ENCODE measurements at regions not wholly inside any gene's neighbourhood (a gene's known extent, or its start where the extent isn't known, plus 50 kb on each side); places are given as distances from the start of the nearest gene placed in this dataset.

DNA sequence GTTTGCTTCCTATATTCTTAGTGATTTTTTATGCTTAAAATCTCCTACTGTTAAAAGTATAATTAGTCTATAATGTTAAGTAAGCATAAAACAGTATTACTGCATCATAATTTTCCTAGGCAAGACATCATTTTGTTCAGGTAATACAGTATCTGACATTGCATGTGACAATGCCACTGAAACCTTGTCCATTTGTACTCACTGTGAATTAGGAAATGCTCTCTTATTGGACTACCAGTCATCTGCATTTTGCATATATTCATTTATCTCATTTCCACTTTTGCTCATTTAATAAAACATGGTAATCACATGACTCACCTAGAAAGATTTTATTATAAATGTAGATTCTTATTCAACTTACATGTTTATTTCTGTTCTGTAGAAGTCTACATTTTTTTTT is 379.1 kb downstream of the ETV1 start:
- no peak overlapping the region for H3K27ac ChIP-seq (ENCODE audit: low read depth in 1 of 2, low read length in 2 of 2)
- no peaks in the 10 kb centered on the region for H3K27me3 ChIP-seq (ENCODE audit: control insufficient read depth in 4 of 4, insufficient read depth in 4 of 4, low read length in 3 of 4)
- no peak for DNase-seq (ENCODE audit: low spot score)
- no peak overlapping the region for H3K9ac ChIP-seq (ENCODE audit: low read depth in 1 of 2, low read length in 2 of 2)
- no peaks in the 10 kb centered on the region for H3K4me1 ChIP-seq (ENCODE audit: control insufficient read depth in 4 of 4, insufficient read depth in 4 of 4, low read length in 3 of 4)
- peaks cover 0 to 5% (median 0%) of the 10 kb centered on the region in 4 donors for H3K9me3 ChIP-seq (ENCODE audit: control insufficient read depth in 4 of 4, low read length in 3 of 4)
- no peaks in the 10 kb centered on the region for H3K36me3 ChIP-seq (ENCODE audit: control insufficient read depth in 4 of 4, insufficient read depth in 3 of 4, low read depth in 1 of 4, low read length in 3 of 4)
- H3K4me3 ChIP-seq (ENCODE audit: low read depth in 1 of 3, low read length in 3 of 3) = no peak overlapping the region
- TF ChIP-seq GABPA (IDR thresholded peaks at IDR 0.05 in 1 of 2, conservative IDR thresholded peaks at IDR 0.05 in 1 of 2) = no peak
- no peak for TF ChIP-seq FOXA2 (IDR thresholded peaks at IDR 0.05)
- TF ChIP-seq SP1 (IDR thresholded peaks at IDR 0.05) = no peak
- no peak for TF ChIP-seq HNF4G (IDR thresholded peaks at IDR 0.05)
- TF ChIP-seq, protein P1, sequence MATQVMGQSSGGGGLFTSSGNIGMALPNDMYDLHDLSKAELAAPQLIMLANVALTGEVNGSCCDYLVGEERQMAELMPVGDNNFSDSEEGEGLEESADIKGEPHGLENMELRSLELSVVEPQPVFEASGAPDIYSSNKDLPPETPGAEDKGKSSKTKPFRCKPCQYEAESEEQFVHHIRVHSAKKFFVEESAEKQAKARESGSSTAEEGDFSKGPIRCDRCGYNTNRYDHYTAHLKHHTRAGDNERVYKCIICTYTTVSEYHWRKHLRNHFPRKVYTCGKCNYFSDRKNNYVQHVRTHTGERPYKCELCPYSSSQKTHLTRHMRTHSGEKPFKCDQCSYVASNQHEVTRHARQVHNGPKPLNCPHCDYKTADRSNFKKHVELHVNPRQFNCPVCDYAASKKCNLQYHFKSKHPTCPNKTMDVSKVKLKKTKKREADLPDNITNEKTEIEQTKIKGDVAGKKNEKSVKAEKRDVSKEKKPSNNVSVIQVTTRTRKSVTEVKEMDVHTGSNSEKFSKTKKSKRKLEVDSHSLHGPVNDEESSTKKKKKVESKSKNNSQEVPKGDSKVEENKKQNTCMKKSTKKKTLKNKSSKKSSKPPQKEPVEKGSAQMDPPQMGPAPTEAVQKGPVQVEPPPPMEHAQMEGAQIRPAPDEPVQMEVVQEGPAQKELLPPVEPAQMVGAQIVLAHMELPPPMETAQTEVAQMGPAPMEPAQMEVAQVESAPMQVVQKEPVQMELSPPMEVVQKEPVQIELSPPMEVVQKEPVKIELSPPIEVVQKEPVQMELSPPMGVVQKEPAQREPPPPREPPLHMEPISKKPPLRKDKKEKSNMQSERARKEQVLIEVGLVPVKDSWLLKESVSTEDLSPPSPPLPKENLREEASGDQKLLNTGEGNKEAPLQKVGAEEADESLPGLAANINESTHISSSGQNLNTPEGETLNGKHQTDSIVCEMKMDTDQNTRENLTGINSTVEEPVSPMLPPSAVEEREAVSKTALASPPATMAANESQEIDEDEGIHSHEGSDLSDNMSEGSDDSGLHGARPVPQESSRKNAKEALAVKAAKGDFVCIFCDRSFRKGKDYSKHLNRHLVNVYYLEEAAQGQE (IDR thresholded peaks at IDR 0.05) = no peak
- TF ChIP-seq NR2F2 (IDR thresholded peaks at IDR 0.05) = no peak
- TF ChIP-seq, protein P2, sequence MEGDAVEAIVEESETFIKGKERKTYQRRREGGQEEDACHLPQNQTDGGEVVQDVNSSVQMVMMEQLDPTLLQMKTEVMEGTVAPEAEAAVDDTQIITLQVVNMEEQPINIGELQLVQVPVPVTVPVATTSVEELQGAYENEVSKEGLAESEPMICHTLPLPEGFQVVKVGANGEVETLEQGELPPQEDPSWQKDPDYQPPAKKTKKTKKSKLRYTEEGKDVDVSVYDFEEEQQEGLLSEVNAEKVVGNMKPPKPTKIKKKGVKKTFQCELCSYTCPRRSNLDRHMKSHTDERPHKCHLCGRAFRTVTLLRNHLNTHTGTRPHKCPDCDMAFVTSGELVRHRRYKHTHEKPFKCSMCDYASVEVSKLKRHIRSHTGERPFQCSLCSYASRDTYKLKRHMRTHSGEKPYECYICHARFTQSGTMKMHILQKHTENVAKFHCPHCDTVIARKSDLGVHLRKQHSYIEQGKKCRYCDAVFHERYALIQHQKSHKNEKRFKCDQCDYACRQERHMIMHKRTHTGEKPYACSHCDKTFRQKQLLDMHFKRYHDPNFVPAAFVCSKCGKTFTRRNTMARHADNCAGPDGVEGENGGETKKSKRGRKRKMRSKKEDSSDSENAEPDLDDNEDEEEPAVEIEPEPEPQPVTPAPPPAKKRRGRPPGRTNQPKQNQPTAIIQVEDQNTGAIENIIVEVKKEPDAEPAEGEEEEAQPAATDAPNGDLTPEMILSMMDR (IDR thresholded peaks at IDR 0.05; ENCODE audit: low read depth, low read length, missing input control) = no peak
- no peak for TF ChIP-seq FOXA1 (IDR thresholded peaks at IDR 0.05)
- TF ChIP-seq ZBTB33 (IDR thresholded peaks at IDR 0.05) = no peak
- TF ChIP-seq TAF1 (conservative IDR thresholded peaks at IDR 0.05) = no peak
- TF ChIP-seq EGR1 (IDR thresholded peaks at IDR 0.05; ENCODE audit: low read depth in 2 of 2) = no peak
- no peak for TF ChIP-seq RXRA (IDR thresholded peaks at IDR 0.05)
- TF ChIP-seq, protein P3, sequence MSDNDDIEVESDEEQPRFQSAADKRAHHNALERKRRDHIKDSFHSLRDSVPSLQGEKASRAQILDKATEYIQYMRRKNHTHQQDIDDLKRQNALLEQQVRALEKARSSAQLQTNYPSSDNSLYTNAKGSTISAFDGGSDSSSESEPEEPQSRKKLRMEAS (IDR thresholded peaks at IDR 0.05) = no peak
- no peak for TF ChIP-seq JUND (IDR thresholded peaks at IDR 0.05)
- TF ChIP-seq HNF4A (conservative IDR thresholded peaks at IDR 0.05) = no peak
- TF ChIP-seq YY1 (IDR thresholded peaks at IDR 0.05) = no peak
- no peak for TF ChIP-seq ATF3 (IDR thresholded peaks at IDR 0.05)
- no peak for TF ChIP-seq RAD21 (IDR thresholded peaks at IDR 0.05)

Measured in liver (tissue), 7 donors.